CD8-positive, alpha-beta memory T cell (primary cell): ENCODE measurements at regions not wholly inside any gene's neighbourhood (a gene's known extent, or its start where the extent isn't known, plus 50 kb on each side); places are given as distances from the start of the nearest gene placed in this dataset.

Source experiments
- CTCF ChIA-PET: fragments of 350-600 bp; sonication (Branson Sonifier 250); formaldehyde crosslinking; loops from one replicate; lab custom pipeline; 2021; ENCODE audit warnings: antibody characterized with exemption; lab: Charles Lee
- POLR2A ChIA-PET: fragments of 350-600 bp; sonication (Branson Sonifier 250); formaldehyde crosslinking; loops from one replicate; lab custom pipeline; 2021; ENCODE audit warnings: antibody characterized with exemption; lab: Charles Lee
- DNase-seq, 5 donors: peaks; one replicate each; pipeline versions ENCODE4 v3.0.0 to v3.0.0-alpha.2; 2020 to 2022; ENCODE audit warnings: mixed read lengths in 1 of 5
- H3K27ac ChIP-seq: one replicate; pipeline ENCODE4 v1.7.0; 2013; ENCODE audit warnings: low read depth, mild to moderate bottlenecking, low read length, moderate library complexity
- H3K27me3 ChIP-seq: 2 replicates; pipeline ENCODE4 v1.7.0; 2013; ENCODE audit warnings: low read length, mild to moderate bottlenecking; ENCODE audit not compliant: insufficient read depth, poor library complexity, severe bottlenecking
- H3K36me3 ChIP-seq: 2 replicates; pipeline ENCODE4 v1.7.0; 2013; ENCODE audit warnings: mild to moderate bottlenecking, low read length, moderate library complexity; ENCODE audit not compliant: insufficient read depth
- H3K4me1 ChIP-seq: 2 replicates; pipeline ENCODE4 v1.7.0; 2013; ENCODE audit warnings: mild to moderate bottlenecking, low read length, moderate library complexity; ENCODE audit not compliant: insufficient read depth
- H3K4me3 ChIP-seq: 2 replicates; pipeline ENCODE4 v1.7.0; 2013; ENCODE audit warnings: mild to moderate bottlenecking, low read length
- H3K9me3 ChIP-seq: 2 replicates; pipeline ENCODE4 v1.7.0; 2013; ENCODE audit warnings: mild to moderate bottlenecking, low read length
- H3K27ac Mint-ChIP-seq, 8 donors: one replicate each; pipeline ENCODE4 v1.8.0; 2020 to 2021; ENCODE audit warnings: mixed read lengths in 8 of 8, mild to moderate bottlenecking in 6 of 8, inconsistent platforms in 3 of 8, moderate library complexity in 3 of 8
- H3K27me3 Mint-ChIP-seq, 2 donors: one replicate each; pipeline ENCODE4 v1.8.0; 2020 to 2021; ENCODE audit warnings: mixed read lengths in 2 of 2, mild to moderate bottlenecking in 1 of 2, moderate library complexity in 1 of 2
- H3K36me3 Mint-ChIP-seq, 3 donors: one replicate each; pipeline ENCODE4 v1.8.0; 2020 to 2021; ENCODE audit warnings: mixed read lengths in 3 of 3, inconsistent platforms in 1 of 3, mild to moderate bottlenecking in 1 of 3
- H3K4me1 Mint-ChIP-seq, 3 donors: one replicate each; pipeline ENCODE4 v1.8.0; 2020 to 2021; ENCODE audit warnings: mixed read lengths in 3 of 3, inconsistent platforms in 1 of 3, mild to moderate bottlenecking in 1 of 3
- H3K4me3 Mint-ChIP-seq, 7 donors: one replicate each; pipeline ENCODE4 v1.8.0; 2020 to 2021; ENCODE audit warnings: mixed read lengths in 7 of 7, mild to moderate bottlenecking in 6 of 7, moderate library complexity in 4 of 7, inconsistent platforms in 2 of 7
- H3K9me3 Mint-ChIP-seq, 5 donors: one replicate each; pipeline ENCODE4 v1.8.0; 2020 to 2022; ENCODE audit warnings: mixed read lengths in 5 of 5, mild to moderate bottlenecking in 3 of 5, moderate library complexity in 2 of 5, inconsistent platforms in 1 of 5

DNA sequence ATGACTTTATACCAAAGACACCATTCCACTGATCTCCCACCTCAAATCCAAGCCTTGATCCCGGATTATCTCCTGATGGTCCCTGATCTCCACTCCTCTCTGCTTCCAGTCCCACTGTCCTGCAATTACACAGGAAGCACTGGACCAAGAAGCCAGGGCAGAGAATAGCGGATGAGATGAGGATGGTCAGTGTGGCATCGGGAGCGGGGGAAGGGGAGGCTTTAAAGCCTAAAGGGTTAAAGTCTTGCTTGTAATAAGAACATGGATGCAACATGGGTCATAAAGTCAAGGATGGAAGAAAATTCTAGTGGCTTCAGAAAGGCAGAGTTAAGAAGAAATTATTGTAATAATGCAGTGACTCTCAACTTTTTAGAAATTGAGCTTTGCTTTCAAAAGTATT is 364.0 kb upstream of the DUSP10 start:
- no peak overlapping the region for H3K4me3 ChIP-seq
- no peak overlapping the region for H3K4me3 Mint-ChIP-seq
- peaks cover 4 to 8% of the 10 kb centered on the region in 2 donors for H3K27me3 Mint-ChIP-seq
- H3K4me1 Mint-ChIP-seq: no peaks in the 10 kb centered on the region
- H3K9me3 ChIP-seq: no peaks in the 10 kb centered on the region
- no peaks in the 10 kb centered on the region for H3K36me3 ChIP-seq
- no peaks in the 10 kb centered on the region for H3K9me3 Mint-ChIP-seq
- ChIA-PET POLR2A (no interaction called here), CTCF (interaction anchor here (1.8 to 2.6 kb wide), 2 partner anchors 9 to 11 kb away, joined by 5 to 6 read pairs; no protein-coding TSS in a partner anchor)
- no peak for DNase-seq
- H3K27ac ChIP-seq: no peak overlapping the region
- H3K27ac Mint-ChIP-seq: no peak overlapping the region
- H3K36me3 Mint-ChIP-seq: no peaks in the 10 kb centered on the region
- H3K27me3 ChIP-seq: no peaks in the 10 kb centered on the region
- H3K4me1 ChIP-seq: no peaks in the 10 kb centered on the region

DNA sequence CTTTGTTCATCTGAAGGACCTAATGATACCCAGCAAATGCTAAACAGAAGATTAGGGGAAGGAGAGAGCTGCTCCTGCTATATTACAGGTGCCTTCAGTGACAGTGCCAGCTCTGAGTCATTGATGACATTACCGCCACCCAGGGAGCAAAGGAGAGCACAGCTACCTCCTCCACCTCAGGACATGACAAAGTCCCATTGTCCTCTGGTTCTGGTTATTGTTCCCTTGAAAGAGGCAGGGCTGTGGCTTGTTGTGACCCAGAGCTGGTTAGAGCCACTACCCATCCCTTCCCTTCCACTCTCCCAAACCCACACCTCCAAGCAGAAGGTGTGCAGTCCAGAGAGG is 363.5 kb upstream of the DUSP10 start:
- H3K27me3 ChIP-seq: no peaks in the 10 kb centered on the region
- H3K36me3 ChIP-seq: no peaks in the 10 kb centered on the region
- H3K4me1 Mint-ChIP-seq: no peaks in the 10 kb centered on the region
- POLR2A ChIA-PET: no interaction called here
- no peak overlapping the region for H3K4me3 ChIP-seq
- CTCF ChIA-PET: interaction anchor here (1.8 to 2.6 kb wide), 2 partner anchors 10 kb away, joined by 5 to 6 read pairs; no protein-coding TSS in a partner anchor
- no peaks in the 10 kb centered on the region for H3K9me3 Mint-ChIP-seq
- no peak overlapping the region for H3K4me3 Mint-ChIP-seq
- H3K9me3 ChIP-seq: no peaks in the 10 kb centered on the region
- H3K36me3 Mint-ChIP-seq: no peaks in the 10 kb centered on the region
- H3K4me1 ChIP-seq: no peaks in the 10 kb centered on the region
- H3K27me3 Mint-ChIP-seq: peaks cover 4 to 8% of the 10 kb centered on the region in 2 donors
- no peak for DNase-seq
- H3K27ac ChIP-seq: no peak overlapping the region
- H3K27ac Mint-ChIP-seq: no peak overlapping the region

DNA sequence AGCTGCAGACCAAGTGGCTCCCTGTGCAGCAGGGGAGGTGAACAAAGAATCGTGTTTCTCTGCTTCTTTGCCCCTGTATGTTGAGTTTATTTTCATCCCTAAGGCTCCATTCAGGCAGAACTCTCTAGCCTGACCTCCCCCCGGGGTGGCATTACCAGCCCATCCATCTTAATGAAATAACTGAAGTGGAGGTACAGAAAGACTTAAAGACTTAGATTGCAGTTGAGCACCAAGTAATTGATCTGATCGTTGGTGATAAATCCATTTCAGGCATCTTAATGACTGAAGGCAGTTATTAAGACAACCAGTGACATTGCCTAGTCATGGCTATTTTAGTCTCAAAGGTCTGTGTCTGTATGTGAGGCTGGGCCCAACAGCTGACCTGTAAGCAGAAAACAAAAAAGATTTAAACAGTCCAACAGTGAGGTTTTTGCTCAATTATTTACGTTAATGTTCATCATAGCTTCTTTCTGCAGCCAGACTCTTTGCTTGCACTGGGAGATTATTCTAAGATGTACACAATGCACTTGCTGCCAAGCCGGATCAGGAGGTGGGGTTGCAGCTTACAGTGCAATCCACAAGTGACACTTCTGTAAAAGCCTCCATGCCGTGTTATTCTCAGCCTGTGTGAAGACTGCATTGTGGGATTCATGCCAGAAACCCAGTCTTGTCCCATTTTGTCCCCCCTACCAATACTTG is 363.0 kb upstream of the DUSP10 start:
- no peak overlapping the region for H3K27ac Mint-ChIP-seq
- H3K27me3 Mint-ChIP-seq: peaks cover 4 to 8% of the 10 kb centered on the region in 2 donors
- ChIA-PET CTCF (interaction anchor here (0.8 to 2.6 kb wide), 3 partner anchors 9 to 10 kb away, joined by 3 to 6 read pairs (median 5); no protein-coding TSS in a partner anchor), POLR2A (interaction anchor here (0.5 kb wide), 1 partner anchor 96 kb away, joined by 3 read pairs; no protein-coding TSS in a partner anchor)
- no peaks in the 10 kb centered on the region for H3K27me3 ChIP-seq
- H3K36me3 ChIP-seq: no peaks in the 10 kb centered on the region
- H3K4me1 Mint-ChIP-seq: no peaks in the 10 kb centered on the region
- H3K9me3 Mint-ChIP-seq: no peaks in the 10 kb centered on the region
- no peak for DNase-seq
- H3K4me3 Mint-ChIP-seq: no peak overlapping the region
- H3K36me3 Mint-ChIP-seq: no peaks in the 10 kb centered on the region
- no peaks in the 10 kb centered on the region for H3K9me3 ChIP-seq
- no peaks in the 10 kb centered on the region for H3K4me1 ChIP-seq
- H3K4me3 ChIP-seq: no peak overlapping the region
- no peak overlapping the region for H3K27ac ChIP-seq

DNA sequence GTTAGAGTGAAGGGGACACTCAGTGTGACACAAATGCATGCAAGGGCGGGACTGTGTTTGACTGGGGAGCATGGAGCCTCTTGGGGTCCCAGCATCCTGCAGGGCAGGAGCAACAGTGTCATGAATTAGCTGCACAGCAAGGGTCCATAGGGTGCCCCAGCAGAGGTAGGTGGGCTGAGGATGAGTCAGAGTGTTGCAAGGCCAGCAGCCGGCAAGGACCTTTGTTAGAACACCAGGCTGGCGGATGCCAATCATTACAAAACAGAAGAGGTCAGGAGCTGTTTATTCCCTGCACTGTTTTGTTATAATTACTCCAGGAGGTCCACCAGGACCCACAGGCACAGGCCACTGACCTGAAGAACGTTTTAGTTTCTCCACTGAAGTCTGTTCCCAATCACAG is 362.2 kb upstream of the DUSP10 start:
- no peaks in the 10 kb centered on the region for H3K9me3 Mint-ChIP-seq
- H3K36me3 ChIP-seq: no peaks in the 10 kb centered on the region
- peaks cover 4 to 8% of the 10 kb centered on the region in 2 donors for H3K27me3 Mint-ChIP-seq
- H3K27me3 ChIP-seq: no peaks in the 10 kb centered on the region
- H3K4me3 Mint-ChIP-seq: no peak overlapping the region
- H3K27ac ChIP-seq: no peak overlapping the region
- no peak for DNase-seq
- CTCF ChIA-PET: interaction anchor here (0.8 kb wide), 1 partner anchor 8 kb away, joined by 3 read pairs; no protein-coding TSS in a partner anchor
- no peak overlapping the region for H3K27ac Mint-ChIP-seq
- no peaks in the 10 kb centered on the region for H3K4me1 ChIP-seq
- no peaks in the 10 kb centered on the region for H3K9me3 ChIP-seq
- H3K36me3 Mint-ChIP-seq: no peaks in the 10 kb centered on the region
- POLR2A ChIA-PET: interaction anchor here (0.5 kb wide), 1 partner anchor 95 kb away, joined by 3 read pairs; no protein-coding TSS in a partner anchor
- H3K4me3 ChIP-seq: no peak overlapping the region
- H3K4me1 Mint-ChIP-seq: no peaks in the 10 kb centered on the region

DNA sequence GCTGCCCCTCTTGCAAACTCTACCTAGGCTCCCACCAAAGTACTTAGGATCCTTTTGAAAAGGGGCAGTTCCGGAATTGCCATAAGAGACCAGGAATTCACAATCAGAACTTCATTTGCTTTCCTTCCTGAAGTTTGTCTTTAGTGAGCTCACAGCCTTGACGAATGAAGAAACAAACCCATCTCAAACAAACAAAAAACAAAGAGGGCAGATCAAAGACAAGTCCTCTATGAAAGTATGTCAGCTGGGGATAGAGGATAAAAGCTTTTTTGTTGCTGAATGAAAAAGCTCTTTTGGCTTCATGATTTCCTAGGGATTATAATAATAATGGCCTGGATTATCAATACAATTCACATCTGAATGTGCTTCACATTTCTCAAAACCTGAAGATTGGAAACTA is 357.9 kb upstream of the DUSP10 start:
- no peaks in the 10 kb centered on the region for H3K4me1 Mint-ChIP-seq
- Histone ChIP-seq H3K36me3 (no peaks in the 10 kb centered on the region), H3K4me1 (no peaks in the 10 kb centered on the region), H3K4me3 (no peak overlapping the region), H3K27me3 (no peaks in the 10 kb centered on the region), H3K27ac (no peak overlapping the region), H3K9me3 (no peaks in the 10 kb centered on the region)
- ChIA-PET CTCF (interaction anchor here (0.7 to 3.2 kb wide), 4 partner anchors 8 to 365 kb away, joined by 3 to 15 read pairs (median 4); no protein-coding TSS in a partner anchor), POLR2A (no interaction called here)
- H3K27me3 Mint-ChIP-seq: peaks cover 4 to 8% of the 10 kb centered on the region in 2 donors
- no peak for DNase-seq
- H3K9me3 Mint-ChIP-seq: no peaks in the 10 kb centered on the region
- no peak overlapping the region for H3K4me3 Mint-ChIP-seq
- no peak overlapping the region for H3K27ac Mint-ChIP-seq
- H3K36me3 Mint-ChIP-seq: no peaks in the 10 kb centered on the region

DNA sequence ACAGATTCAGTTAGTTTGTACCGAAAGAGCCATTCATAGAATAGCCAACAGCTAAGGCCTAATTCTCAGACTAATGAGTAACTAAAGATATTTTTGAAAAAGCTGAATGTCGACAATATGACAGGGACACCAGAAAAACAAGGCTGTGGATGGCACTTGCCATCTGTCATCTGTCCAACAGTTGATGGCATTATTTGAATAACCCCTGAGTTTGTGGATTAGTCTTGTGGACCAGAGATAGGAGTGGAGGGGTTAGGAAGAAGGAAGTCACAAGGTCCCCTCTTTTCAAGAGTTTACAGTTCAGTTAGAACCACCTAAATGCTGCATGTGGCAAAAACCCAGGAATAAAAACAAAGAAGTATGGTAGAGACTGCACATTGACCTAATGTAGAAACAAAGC is 356.5 kb upstream of the DUSP10 start:
- H3K27ac Mint-ChIP-seq: no peak overlapping the region
- no peak overlapping the region for H3K4me3 Mint-ChIP-seq
- CTCF ChIA-PET: interaction anchor here (1.9 to 3.2 kb wide), 2 partner anchors 356 to 367 kb away, joined by 5 to 15 read pairs; no protein-coding TSS in a partner anchor
- H3K36me3 Mint-ChIP-seq: no peaks in the 10 kb centered on the region
- H3K27ac ChIP-seq: no peak overlapping the region
- POLR2A ChIA-PET: no interaction called here
- no peaks in the 10 kb centered on the region for H3K9me3 Mint-ChIP-seq
- H3K4me1 ChIP-seq: no peaks in the 10 kb centered on the region
- no peaks in the 10 kb centered on the region for H3K9me3 ChIP-seq
- H3K27me3 ChIP-seq: no peaks in the 10 kb centered on the region
- no peaks in the 10 kb centered on the region for H3K36me3 ChIP-seq
- H3K4me3 ChIP-seq: no peak overlapping the region
- no peaks in the 10 kb centered on the region for H3K4me1 Mint-ChIP-seq
- no peak for DNase-seq
- H3K27me3 Mint-ChIP-seq: peaks cover 0 to 8% of the 10 kb centered on the region in 2 donors

DNA sequence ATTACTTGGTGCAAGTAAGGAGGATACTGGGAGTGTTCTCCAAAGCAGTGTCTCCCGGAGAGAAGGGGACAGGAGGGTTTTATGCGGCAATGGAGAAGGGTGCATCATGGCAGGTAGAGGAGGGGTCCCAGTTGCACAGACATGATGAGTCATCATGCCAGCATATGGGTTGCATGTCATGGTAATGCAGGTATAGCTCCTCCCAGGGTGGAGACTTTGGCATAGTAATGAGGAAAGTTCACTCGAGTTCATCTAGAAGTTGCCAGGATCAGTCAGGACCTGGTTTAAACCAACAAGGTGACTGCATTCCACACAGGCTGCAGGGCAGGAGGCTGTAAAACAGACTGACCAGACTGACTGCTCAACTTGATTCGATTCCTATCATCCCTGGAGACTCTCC is 355.7 kb upstream of the DUSP10 start:
- no peak overlapping the region for H3K27ac ChIP-seq
- Mint-ChIP-seq H3K36me3 (no peaks in the 10 kb centered on the region), H3K4me3 (no peak overlapping the region), H3K27ac (no peak overlapping the region), H3K4me1 (no peaks in the 10 kb centered on the region), H3K9me3 (no peaks in the 10 kb centered on the region), H3K27me3 (peaks cover 0 to 8% of the 10 kb centered on the region in 2 donors)
- no peaks in the 10 kb centered on the region for H3K27me3 ChIP-seq
- H3K36me3 ChIP-seq: no peaks in the 10 kb centered on the region
- H3K4me3 ChIP-seq: no peak overlapping the region
- CTCF ChIA-PET: interaction anchor here (1.3 to 3.5 kb wide), 5 partner anchors 349 to 365 kb away, joined by 4 to 42 read pairs (median 5); no protein-coding TSS in a partner anchor
- no peaks in the 10 kb centered on the region for H3K9me3 ChIP-seq
- DNase-seq: no peak
- no peaks in the 10 kb centered on the region for H3K4me1 ChIP-seq
- POLR2A ChIA-PET: no interaction called here

DNA sequence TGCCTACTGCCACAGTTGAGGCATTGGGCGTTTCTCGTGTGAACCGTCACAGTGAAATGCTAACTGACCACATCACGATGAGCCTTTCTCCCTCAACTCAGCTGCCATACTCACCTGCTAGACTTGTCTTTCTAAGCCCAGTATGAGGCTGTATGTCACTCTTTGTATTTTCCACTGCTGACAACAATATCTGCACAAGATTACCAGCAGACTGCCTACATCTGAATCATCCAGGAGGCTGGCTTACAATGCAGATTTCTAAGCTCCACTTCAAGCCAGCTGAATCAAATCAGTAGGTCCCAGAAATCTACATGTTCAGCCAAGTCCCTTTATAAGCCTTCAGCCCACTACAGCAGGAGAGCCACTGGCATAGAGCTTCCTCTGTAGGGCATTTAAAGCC is 355.0 kb upstream of the DUSP10 start:
- POLR2A ChIA-PET: no interaction called here
- CTCF ChIA-PET: interaction anchor here (1.3 to 3.5 kb wide), 6 partner anchors 350 to 366 kb away, joined by 4 to 42 read pairs (median 6); no protein-coding TSS in a partner anchor
- H3K27me3 ChIP-seq: no peaks in the 10 kb centered on the region

More for the DNA sequence above, 355.0 kb upstream of the DUSP10 start:
- no peaks in the 10 kb centered on the region for H3K9me3 ChIP-seq
- no peaks in the 10 kb centered on the region for H3K9me3 Mint-ChIP-seq
- no peaks in the 10 kb centered on the region for H3K36me3 ChIP-seq
- H3K27ac ChIP-seq: no peak overlapping the region
- H3K4me3 Mint-ChIP-seq: no peak overlapping the region
- no peak overlapping the region for H3K4me3 ChIP-seq
- H3K4me1 ChIP-seq: no peaks in the 10 kb centered on the region
- H3K36me3 Mint-ChIP-seq: no peaks in the 10 kb centered on the region
- DNase-seq: no peak
- H3K27me3 Mint-ChIP-seq: peaks cover 0 to 3% of the 10 kb centered on the region in 2 donors
- no peak overlapping the region for H3K27ac Mint-ChIP-seq
- no peaks in the 10 kb centered on the region for H3K4me1 Mint-ChIP-seq
